H1 (cell line): ENCODE measurements at regions not wholly inside any gene's neighbourhood (a gene's known extent, or its start where the extent isn't known, plus 50 kb on each side); places are given as distances from the start of the nearest gene placed in this dataset.

Experiments used
- CTCF ChIA-PET: fragments of 300-600 bp; sonication (Branson Sonifier 250); formaldehyde crosslinking; loops from one replicate; lab custom pipeline; 2021; ENCODE audit not compliant: partially characterized antibody; lab: Charles Lee
- POLR2A ChIA-PET: fragments of 300-600 bp; sonication (Branson Sonifier 250); formaldehyde crosslinking; loops from one replicate; lab custom pipeline; 2021; ENCODE audit warnings: inconsistent platforms; ENCODE audit not compliant: partially characterized antibody; lab: Charles Lee
- DNase-seq, 2 experiments: peaks; one replicate each; pipeline versions ENCODE4 v3.0.0 to v3.0.0-alpha.2; 2010 to 2022; ENCODE audit warnings: low spot score in 2 of 2, low read depth in 1 of 2, mixed read lengths in 1 of 2
- FAIRE-seq: peaks from 2 replicates; lab custom pipeline; 2011; peaks lifted over from hg19 to GRCh38; lab: Jason Lieb, UNC
- H2AFZ ChIP-seq: 2 replicates; pipeline ENCODE4 v1.8.1; 2012; ENCODE audit warnings: low read length, inconsistent platforms
- H2AK5ac ChIP-seq: 2 replicates; pipeline ENCODE4 v1.6.1; 2013; ENCODE audit warnings: low read depth, low read length
- H2BK120ac ChIP-seq: replicated peaks from 2 replicates; pipeline ENCODE3; 2013; ENCODE audit warnings: low read depth, low read length, inconsistent platforms
- H2BK12ac ChIP-seq: 2 replicates; pipeline ENCODE4 v1.6.1; 2013; ENCODE audit warnings: low read depth, low read length
- H2BK15ac ChIP-seq: 2 replicates; pipeline ENCODE4 v1.6.1; 2013; ENCODE audit warnings: low read length
- H2BK20ac ChIP-seq: 2 replicates; pipeline ENCODE4 v1.6.1; 2013; ENCODE audit warnings: low read length
- H2BK5ac ChIP-seq: 2 replicates; pipeline ENCODE4 v1.6.1; 2013; ENCODE audit warnings: low read depth, low read length
- H3K14ac ChIP-seq: 2 replicates; pipeline ENCODE4 v1.6.1; 2013; ENCODE audit warnings: inconsistent platforms; ENCODE audit not compliant: insufficient read length
- H3K18ac ChIP-seq: 2 replicates; pipeline ENCODE4 v1.6.1; 2013; ENCODE audit warnings: low read length; ENCODE audit errors: extremely low read depth
- H3K23ac ChIP-seq: 2 replicates; pipeline ENCODE4 v1.6.1; 2013; ENCODE audit warnings: inconsistent platforms; ENCODE audit not compliant: insufficient read length
- H3K23me2 ChIP-seq: 2 replicates; pipeline ENCODE4 v1.6.1; 2013; ENCODE audit warnings: low read depth, low read length
- H3K27ac ChIP-seq: 2 replicates; pipeline ENCODE4 v1.6.1; 2011; ENCODE audit warnings: low read depth, low read length, inconsistent platforms
- H3K27me3 ChIP-seq, 4 experiments: replicated peaks in 1 of 4; 1 replicate in 1 of 4; 2 replicates in 3 of 4; pipeline versions ENCODE4 v1.6.1 to v1.8.1; 2011 to 2013; ENCODE audit warnings: low read length in 3 of 4, mild to moderate bottlenecking in 3 of 4, inconsistent platforms in 2 of 4, mixed read lengths in 2 of 4, moderate library complexity in 1 of 4; ENCODE audit not compliant: control insufficient read depth in 3 of 4, insufficient read depth in 3 of 4; ENCODE audit errors: extremely low read depth in 1 of 4
- H3K36me3 ChIP-seq, 4 experiments: 2 replicates each; pipeline versions ENCODE4 v1.6.1 to v1.8.1; 2011 to 2013; ENCODE audit warnings: mild to moderate bottlenecking in 4 of 4, low read length in 3 of 4, moderate library complexity in 2 of 4, control low read depth in 1 of 4, inconsistent platforms in 1 of 4; ENCODE audit not compliant: insufficient read depth in 4 of 4, control insufficient read depth in 2 of 4
- H3K4ac ChIP-seq: replicated peaks from 2 replicates; pipeline ENCODE3; 2013; ENCODE audit warnings: low read length, low read depth, mixed read lengths, inconsistent platforms; ENCODE audit not compliant: insufficient read length
- H3K4me1 ChIP-seq, 4 experiments: replicated peaks in 1 of 4; 1 replicate in 1 of 4; 2 replicates in 3 of 4; pipeline versions ENCODE4 v1.6.1 to v1.8.1; 2011 to 2013; ENCODE audit warnings: low read length in 3 of 4, inconsistent platforms in 2 of 4, mixed read lengths in 1 of 4; ENCODE audit not compliant: insufficient read depth in 4 of 4, control insufficient read depth in 3 of 4
- H3K4me2 ChIP-seq, 2 experiments: 2 replicates each; pipeline versions ENCODE4 v1.6.1 to v1.8.1; 2011 to 2013; ENCODE audit warnings: low read depth in 2 of 2, low read length in 2 of 2, control low read depth in 1 of 2, inconsistent platforms in 1 of 2, mild to moderate bottlenecking in 1 of 2; ENCODE audit not compliant: insufficient read depth in 1 of 2
- H3K4me3 ChIP-seq, 4 experiments: fragments of 200-600, 300-600 bp in 1 of 4; sonication (generic), shearing (Covaris generic), sonication (Bioruptor Twin) in 1 of 4; 2 replicates each; pipeline versions ENCODE4 v1.5.1 to v1.8.1; 2011 to 2016; ENCODE audit warnings: low read length in 4 of 4, low read depth in 3 of 4, control low read depth in 2 of 4, inconsistent platforms in 2 of 4, mild to moderate bottlenecking in 2 of 4, mixed read lengths in 1 of 4, moderate library complexity in 1 of 4; ENCODE audit not compliant: insufficient read depth in 2 of 4; ENCODE audit errors: extremely low read depth in 1 of 4
- H3K56ac ChIP-seq: replicated peaks from 2 replicates; pipeline ENCODE3; 2013; ENCODE audit warnings: low read depth, mild to moderate bottlenecking, mixed read lengths, low read length, inconsistent platforms; ENCODE audit not compliant: insufficient read length
- H3K79me1 ChIP-seq: 2 replicates; pipeline ENCODE4 v1.6.1; 2013; ENCODE audit warnings: low read depth, low read length, control low read depth
- H3K79me2 ChIP-seq, 2 experiments: 2 replicates each; pipeline versions ENCODE4 v1.6.1 to v1.8.1; 2012 to 2013; ENCODE audit warnings: low read length in 2 of 2, mild to moderate bottlenecking in 2 of 2, inconsistent platforms in 1 of 2; ENCODE audit not compliant: insufficient read depth in 2 of 2, control insufficient read depth in 1 of 2
- H3K9ac ChIP-seq, 4 experiments: replicated peaks in 1 of 4; 1 replicate in 1 of 4; 2 replicates in 3 of 4; pipeline versions ENCODE4 v1.6.1 to v1.8.1; 2011 to 2013; ENCODE audit warnings: low read depth in 3 of 4, low read length in 3 of 4, control low read depth in 2 of 4, mild to moderate bottlenecking in 2 of 4, moderate library complexity in 2 of 4, inconsistent platforms in 1 of 4; ENCODE audit errors: extremely low read depth in 1 of 4
- H3K9me3 ChIP-seq, 2 experiments: 2 replicates each; pipeline versions ENCODE4 v1.6.1 to v1.8.1; 2012 to 2013; ENCODE audit warnings: mild to moderate bottlenecking in 2 of 2, moderate library complexity in 2 of 2, control low read depth in 1 of 2, inconsistent platforms in 1 of 2, low read depth in 1 of 2, low read length in 1 of 2, mixed read lengths in 1 of 2; ENCODE audit not compliant: insufficient read depth in 2 of 2
- H4K20me1 ChIP-seq, 2 experiments: replicated peaks in 1 of 2; 2 replicates each; pipeline versions ENCODE3 to v1.8.1; 2011 to 2013; ENCODE audit warnings: inconsistent platforms in 2 of 2, low read length in 2 of 2, mild to moderate bottlenecking in 1 of 2; ENCODE audit not compliant: insufficient read depth in 2 of 2, control insufficient read depth in 1 of 2
- H4K5ac ChIP-seq: 2 replicates; pipeline ENCODE4 v1.6.1; 2013; ENCODE audit warnings: low read length, low read depth, mixed read lengths, inconsistent platforms; ENCODE audit not compliant: insufficient read length
- H4K8ac ChIP-seq: 2 replicates; pipeline ENCODE4 v1.8.0; 2013; ENCODE audit warnings: mild to moderate bottlenecking, moderate library complexity, low read length, inconsistent platforms; ENCODE audit not compliant: insufficient read depth; ENCODE audit errors: extremely low read depth
- H4K91ac ChIP-seq: replicated peaks from 2 replicates; pipeline ENCODE3; 2013; ENCODE audit warnings: low read length, mixed read lengths, inconsistent platforms; ENCODE audit not compliant: insufficient read length
- SRF ChIP-seq: IDR thresholded peaks from 2 replicates; pipeline ENCODE4 v1.6.1; 2011; ENCODE audit warnings: mild to moderate bottlenecking, low read depth, low read length, moderate library complexity
- WGBS, 2 experiments: shearing (Covaris generic) in 1 of 2; methylation state at CpG; one replicate each; pipeline versions ENCODE4 v1.1.6 to v1.1.7; 2013 to 2015; ENCODE audit warnings: low lambda C conversion rate in 2 of 2, mixed read lengths in 2 of 2, inconsistent platforms in 1 of 2, low coverage in 1 of 2, missing lambda C conversion rate in 1 of 2; ENCODE audit not compliant: insufficient replicate concordance in 2 of 2, insufficient coverage in 1 of 2, insufficient read length in 1 of 2; ENCODE audit errors: extremely low coverage in 1 of 2, missing lambda C conversion rate in 1 of 2; 5-methylcytosine and 5-hydroxymethylcytosine counted together
- TF ChIP-seq, protein P1 (sequence below): IDR thresholded peaks from 2 replicates; pipeline ENCODE4 v1.6.1; 2012; ENCODE audit warnings: inconsistent platforms

DNA sequence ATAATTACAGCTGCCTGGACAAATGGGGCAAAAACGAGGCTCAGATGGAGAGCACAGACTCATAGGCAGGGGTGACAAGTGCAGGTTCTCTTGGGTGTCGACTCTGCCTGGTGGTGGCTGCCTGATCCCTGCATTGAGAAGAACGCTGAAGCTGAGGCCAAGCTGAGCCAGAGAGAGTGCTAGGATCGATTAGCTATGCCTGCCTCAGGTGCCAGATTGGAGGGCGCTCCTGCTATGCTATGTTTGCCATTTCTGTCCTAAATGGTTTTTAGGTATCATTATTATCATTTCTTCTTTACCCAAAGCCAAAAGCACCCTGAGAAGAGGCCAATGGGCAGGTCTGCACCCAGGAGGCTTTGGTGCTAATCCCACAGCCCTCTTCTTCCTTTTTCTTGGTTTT, 53.9 kb upstream of the SLC6A11 start:
- H2AFZ ChIP-seq = no peak overlapping the region
- H2BK120ac ChIP-seq = no peak overlapping the region
- H3K4me3 ChIP-seq = no peak overlapping the region
- no peaks in the 10 kb centered on the region for H3K9me3 ChIP-seq
- no peak overlapping the region for H3K18ac ChIP-seq
- TF ChIP-seq SRF = peak; percentile 17; the same call in 1 of the 2 replicates
- TF ChIP-seq, protein P1, sequence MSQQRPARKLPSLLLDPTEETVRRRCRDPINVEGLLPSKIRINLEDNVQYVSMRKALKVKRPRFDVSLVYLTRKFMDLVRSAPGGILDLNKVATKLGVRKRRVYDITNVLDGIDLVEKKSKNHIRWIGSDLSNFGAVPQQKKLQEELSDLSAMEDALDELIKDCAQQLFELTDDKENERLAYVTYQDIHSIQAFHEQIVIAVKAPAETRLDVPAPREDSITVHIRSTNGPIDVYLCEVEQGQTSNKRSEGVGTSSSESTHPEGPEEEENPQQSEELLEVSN = no peak
- no peaks in the 10 kb centered on the region for H3K36me3 ChIP-seq
- H3K9ac ChIP-seq = no peak overlapping the region
- H3K56ac ChIP-seq = no peak overlapping the region
- no peak for DNase-seq
- H3K4me2 ChIP-seq = no peak overlapping the region
- FAIRE-seq = no peak
- no peaks in the 10 kb centered on the region; a peak in 1 of 7 replicates for H3K27me3 ChIP-seq
- WGBS, 2 experiments = 81% methylated on average over 5 of the region's 5 CpGs; no CpG with 5 or more reads in 1 of the 2 experiments
- H3K79me2 ChIP-seq = no peaks in the 10 kb centered on the region
- H2BK20ac ChIP-seq = no peak overlapping the region
- no peak overlapping the region for H3K27ac ChIP-seq
- no peak overlapping the region for H2BK15ac ChIP-seq
- H2BK5ac ChIP-seq = no peak overlapping the region
- H4K8ac ChIP-seq = no peak overlapping the region
- peaks cover 0 to 7% (median 3%) of the 10 kb centered on the region in 4 experiments; a peak in 3 of 7 replicates for H3K4me1 ChIP-seq
- ChIA-PET POLR2A (no interaction called here), CTCF (interaction anchor here (0.5 to 14.4 kb wide), 12 partner anchors 7 to 298 kb away, joined by 3 to 193 read pairs (median 5); no protein-coding TSS in a partner anchor)
- H2BK12ac ChIP-seq = no peak overlapping the region
- H2AK5ac ChIP-seq = no peak overlapping the region
- H3K14ac ChIP-seq = no peak overlapping the region
- no peak overlapping the region for H4K5ac ChIP-seq
- H3K23me2 ChIP-seq = no peaks in the 10 kb centered on the region
- H4K20me1 ChIP-seq = no peaks in the 10 kb centered on the region
- H3K4ac ChIP-seq = no peak overlapping the region
- H3K79me1 ChIP-seq = no peaks in the 10 kb centered on the region
- no peak overlapping the region for H3K23ac ChIP-seq
- H4K91ac ChIP-seq = no peak overlapping the region
